GM12878 (cell line): ENCODE measurements at regions not wholly inside any gene's neighbourhood (a gene's known extent, or its start where the extent isn't known, plus 50 kb on each side); places are given as distances from the start of the nearest gene placed in this dataset.

Experiments used
- ATAC-seq: fragments of 200-7000 bp; cut with Tn5 transposase; 3 replicates; pipeline ENCODE4 v1.9.1; 2020; ENCODE audit warnings: mild to moderate bottlenecking, moderate library complexity
- BruUV-seq: library from RNA; stranded (reverse); fragments of 400-500 nt; replicated peaks from 2 replicates; lab custom pipeline; 2021; lab: Mats Ljungman, UMichigan
- CTCF ChIA-PET: fragments of 300-600 bp; sonication (Branson Sonifier 250); formaldehyde crosslinking; extraction: SDS; loops from one replicate; lab custom pipeline; 2021; ENCODE audit warnings: inconsistent platforms; lab: Yijun Ruan, JAX
- POLR2A ChIA-PET: fragments of 350-600 bp; formaldehyde crosslinking; extraction: SDS; loops from one replicate; lab custom pipeline; 2021; ENCODE audit warnings: inconsistent platforms; lab: Charles Lee
- RAD21 ChIA-PET: fragments of 300-600 bp; sonication (Branson Sonifier 250); formaldehyde crosslinking; loops from one replicate; lab custom pipeline; 2023; ENCODE audit warnings: antibody characterized with exemption; ENCODE audit not compliant: unreplicated experiment; lab: Charles Lee
- SMC1A ChIA-PET: fragments of 300-600 bp; sonication (Branson Sonifier 250); formaldehyde crosslinking; loops from one replicate; lab custom pipeline; 2023; ENCODE audit not compliant: unreplicated experiment, uncharacterized antibody; lab: Charles Lee
- DNase-seq: peaks from one replicate; pipeline ENCODE4 v3.0.0-alpha.2; 2011; ENCODE audit warnings: low read depth, low spot score
- FAIRE-seq: peaks from 3 replicates; lab custom pipeline; 2011; peaks lifted over from hg19 to GRCh38; lab: Jason Lieb, UNC
- H2AFZ ChIP-seq: 2 replicates; pipeline ENCODE4 v1.6.0; 2011; ENCODE audit warnings: low read depth, low read length, control low read depth; ENCODE audit not compliant: control insufficient read depth
- H3K27ac ChIP-seq: 2 replicates; pipeline ENCODE4 v1.5.1; 2011; ENCODE audit warnings: control low read depth; ENCODE audit not compliant: control insufficient read depth, insufficient read depth
- H3K27me3 ChIP-seq, 2 experiments: replicated peaks in 1 of 2; 2 replicates each; pipeline versions ENCODE4 v1.6.0 to v1.6.1; 2011; ENCODE audit warnings: low read length in 1 of 2; ENCODE audit not compliant: control insufficient read depth in 2 of 2, insufficient read depth in 2 of 2
- H3K36me3 ChIP-seq, 2 experiments: 2 replicates each; pipeline ENCODE4 v1.5.1; 2011; ENCODE audit warnings: low read length in 1 of 2; ENCODE audit not compliant: control insufficient read depth in 2 of 2, insufficient read depth in 2 of 2
- H3K4me1 ChIP-seq: 2 replicates; pipeline ENCODE4 v1.6.1; 2011; ENCODE audit warnings: mild to moderate bottlenecking, low read length, moderate library complexity, mixed read lengths; ENCODE audit not compliant: control insufficient read depth, insufficient read depth
- H3K4me2 ChIP-seq: 2 replicates; pipeline ENCODE4 v1.6.0; 2011; ENCODE audit warnings: control low read depth; ENCODE audit not compliant: control insufficient read depth, insufficient read depth
- H3K4me3 ChIP-seq: fragments of 200-600 bp; sonication (generic); 2 replicates; pipeline ENCODE4 v1.5.1; 2016
- H3K79me2 ChIP-seq: 2 replicates; pipeline ENCODE4 v1.6.0; 2011; ENCODE audit warnings: low read length; ENCODE audit not compliant: control insufficient read depth, insufficient read depth
- H3K9ac ChIP-seq: 2 replicates; pipeline ENCODE4 v1.8.0; 2011; ENCODE audit warnings: low read length, control low read depth, mixed read lengths; ENCODE audit not compliant: control insufficient read depth, insufficient read depth
- H3K9me3 ChIP-seq: replicated peaks from 3 replicates; pipeline ENCODE4 v1.5.1; 2011; ENCODE audit warnings: mild to moderate bottlenecking, low read length; ENCODE audit not compliant: control insufficient read depth, insufficient read depth
- H4K20me1 ChIP-seq: 2 replicates; pipeline ENCODE4 v1.6.0; 2011; ENCODE audit not compliant: control insufficient read depth, insufficient read depth
- ATF7 ChIP-seq: fragments of 450-650 bp; IDR thresholded peaks from 2 replicates; pipeline ENCODE4 v1.6.1; 2016; ENCODE audit warnings: low read depth, mild to moderate bottlenecking
- BCL11A ChIP-seq: IDR thresholded peaks from 2 replicates; pipeline ENCODE4 v1.6.1; 2011; ENCODE audit warnings: low read depth, low read length
- BCL3 ChIP-seq: IDR thresholded peaks from 2 replicates; pipeline ENCODE4 v1.6.1; 2011; ENCODE audit warnings: borderline replicate concordance, low read depth, mild to moderate bottlenecking, moderate library complexity, low read length; ENCODE audit not compliant: insufficient read depth, poor library complexity, severe bottlenecking
- BMI1 ChIP-seq: fragments of 450-650 bp; IDR thresholded peaks from 2 replicates; pipeline ENCODE4 v1.6.1; 2016; ENCODE audit warnings: mild to moderate bottlenecking, moderate library complexity, borderline replicate concordance
- EP300 ChIP-seq, 2 experiments: fragments of 150-350 bp in 1 of 2; IDR thresholded peaks; 2 replicates each; pipeline ENCODE4 v1.6.1; 2011 to 2012; ENCODE audit warnings: low read depth in 2 of 2, low read length in 2 of 2, borderline replicate concordance in 1 of 2, improper control_type of control experiment in 1 of 2, inconsistent platforms in 1 of 2; ENCODE audit not compliant: control insufficient read depth in 1 of 2
- FOXK2 ChIP-seq: fragments of 450-650 bp; IDR thresholded peaks from 2 replicates; pipeline ENCODE4 v1.6.1; 2017; ENCODE audit warnings: mild to moderate bottlenecking, moderate library complexity
- KLF5 ChIP-seq: fragments of 450-650 bp; IDR thresholded peaks from 2 replicates; pipeline ENCODE4 v1.6.1; 2014; ENCODE audit warnings: mild to moderate bottlenecking; ENCODE audit not compliant: partially characterized antibody
- MTA3 ChIP-seq: IDR thresholded peaks from 2 replicates; pipeline ENCODE4 v1.6.1; 2012; ENCODE audit warnings: low read length, inconsistent platforms, borderline replicate concordance
- NFIC ChIP-seq: IDR thresholded peaks from 2 replicates; pipeline ENCODE4 v1.6.1; 2012; ENCODE audit warnings: low read depth, mild to moderate bottlenecking, inconsistent platforms, low read length, moderate library complexity
- PML ChIP-seq: IDR thresholded peaks from 2 replicates; pipeline ENCODE4 v1.6.1; 2012; ENCODE audit warnings: low read length, inconsistent platforms
- POLR2AphosphoS5 ChIP-seq: IDR thresholded peaks from 2 replicates; pipeline ENCODE4 v1.6.1; 2011; ENCODE audit warnings: mild to moderate bottlenecking, low read length, inconsistent platforms
- POU2F2 ChIP-seq: IDR thresholded peaks from 3 replicates; pipeline ENCODE4 v1.6.1; 2011; ENCODE audit warnings: low read depth, mild to moderate bottlenecking, low read length, borderline replicate concordance
- PRDM15 ChIP-seq: fragments of 450-650 bp; formaldehyde crosslinking; IDR thresholded peaks from 2 replicates; pipeline ENCODE4 v1.4.0; 2020; ENCODE audit warnings: mild to moderate bottlenecking, moderate library complexity
- RCOR1 ChIP-seq: conservative IDR thresholded peaks from 2 replicates; pipeline ENCODE4 v1.6.1; 2012; ENCODE audit warnings: low read depth, low read length, improper control_type of control experiment
- RELB ChIP-seq: fragments of 450-650 bp; IDR thresholded peaks from 2 replicates; pipeline ENCODE4 v1.6.1; 2017; ENCODE audit warnings: low read depth, mild to moderate bottlenecking, moderate library complexity
- SIN3A ChIP-seq: IDR thresholded peaks from 2 replicates; pipeline ENCODE4 v1.6.1; 2012; ENCODE audit warnings: low read depth, low read length, improper control_type of control experiment
- SMAD5 ChIP-seq: IDR thresholded peaks from 2 replicates; pipeline ENCODE4 v1.6.1; 2016; ENCODE audit warnings: antibody characterized with exemption, low read depth
- WRNIP1 ChIP-seq: IDR thresholded peaks from 2 replicates; pipeline ENCODE4 v1.6.1; 2011; ENCODE audit warnings: low read depth, low read length, improper control_type of control experiment, borderline replicate concordance
- ZNF24 ChIP-seq: fragments of 450-650 bp; IDR thresholded peaks from 2 replicates; pipeline ENCODE4 v1.6.1; 2017; ENCODE audit warnings: antibody characterized with exemption, mild to moderate bottlenecking
- ZNF274 ChIP-seq: IDR thresholded peaks from one replicate; pipeline ENCODE4 v1.8.0; 2011; ENCODE audit not compliant: insufficient read length, insufficient read depth
- WGBS: methylation state at CpG from one replicate; pipeline ENCODE4 v1.1.6; 2016; ENCODE audit warnings: low lambda C conversion rate; ENCODE audit not compliant: insufficient replicate concordance, insufficient coverage; ENCODE audit errors: missing lambda C conversion rate; 5-methylcytosine and 5-hydroxymethylcytosine counted together
- in situ Hi-C: fragments of 300-500 bp; cut with MboI; formaldehyde crosslinking; loops from 9 replicates; pipeline ENCODE4 v1.14.3; 2018; ENCODE audit warnings: mixed read lengths
- intact Hi-C: fragments of 100-400 bp; cut with micrococcal nuclease; formaldehyde crosslinking; loops from one replicate; pipeline ENCODE4 v1.14.2; 2022; ENCODE audit not compliant: unreplicated experiment

GRCh38 chr1:162946701-162947100 lies 85.7 kb upstream of the CCDC190 start:
- POLR2A ChIA-PET = no interaction called here
- ATAC-seq = no peak
- Histone ChIP-seq H2AFZ (no peak overlapping the region), H3K27me3 (no peaks in the 10 kb centered on the region; a peak in 1 of 4 replicates), H3K9me3 (no peaks in the 10 kb centered on the region), H3K27ac (no peak overlapping the region), H3K36me3 (no peaks in the 10 kb centered on the region), H4K20me1 (no peaks in the 10 kb centered on the region), H3K9ac (no peak overlapping the region), H3K4me2 (no peak overlapping the region), H3K4me1 (no peaks in the 10 kb centered on the region; the same call in 1 of the 2 replicates), H3K79me2 (no peaks in the 10 kb centered on the region), H3K4me3 (no peak overlapping the region)
- TF ChIP-seq ATF7 (no peak), WRNIP1 (no peak), BMI1 (no peak), KLF5 (no peak), ZNF24 (no peak), FOXK2 (no peak), RCOR1 (no peak), EP300 (IDR thresholded peaks at IDR 0.05; ENCODE audit: borderline replicate concordance in 1 of 2, control insufficient read depth in 1 of 2, low read depth in 2 of 2, low read length in 2 of 2) (no peak), SIN3A (no peak), MTA3 (no peak), BCL11A (no peak), PML (no peak), RELB (no peak), POLR2AphosphoS5 (no peak), NFIC (no peak), POU2F2 (no peak), ZNF274 (no peak), SMAD5 (no peak), BCL3 (no peak), PRDM15 (no peak)
- no TSS peak for BruUV-seq
- SMC1A ChIA-PET = interaction anchor here (1.2 kb wide), 1 partner anchor 93 kb away, joined by 3 read pairs; no protein-coding TSS in a partner anchor
- no peak for FAIRE-seq
- CTCF ChIA-PET = no interaction called here
- in situ Hi-C loops (no loop called here), intact Hi-C loops (no loop called here)
- RAD21 ChIA-PET = no interaction called here
- 49% methylated on average over 4 of the region's 4 CpGs for WGBS
- DNase-seq = no peak
